NCI-H2081 (cell line): ENCODE measurements at regions not wholly inside any gene's neighbourhood (a gene's known extent, or its start where the extent isn't known, plus 50 kb on each side); places are given as distances from the start of the nearest gene placed in this dataset.
"Not testable (repeated sequence)": the region's sequence is repeated elsewhere in the genome, so short reads cannot be mapped to it uniquely, and the experiment has no call there.

Source experiments
- DNase-seq, 2 experiments: peaks; one replicate each; lab custom pipeline; 2025; lab: John Stamatoyannopoulos, UW

GRCh38 chr3:178203165-178203564 lies 333.1 kb upstream of the KCNMB2 start:
- DNase-seq, result no peak

DNA sequence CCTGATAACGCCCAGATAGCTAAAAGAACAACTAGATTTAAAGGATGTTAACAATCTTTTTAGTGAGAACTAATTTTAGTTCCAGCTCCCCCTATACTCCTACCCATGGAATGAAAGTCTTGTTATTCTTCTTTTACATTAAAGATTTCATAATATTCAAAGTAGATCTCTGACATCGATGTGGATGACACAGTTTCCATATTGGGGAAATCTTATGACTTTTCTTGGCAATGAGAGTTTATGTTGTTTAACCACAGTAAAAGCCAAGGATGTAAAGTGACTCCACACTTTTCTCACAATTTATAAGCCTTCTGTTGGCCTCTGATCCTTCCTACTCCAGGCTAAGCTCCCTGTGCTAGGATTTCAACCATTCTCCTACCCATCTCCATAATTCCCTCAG lies 332.6 kb upstream of the KCNMB2 start:
- no peak for DNase-seq

DNA sequence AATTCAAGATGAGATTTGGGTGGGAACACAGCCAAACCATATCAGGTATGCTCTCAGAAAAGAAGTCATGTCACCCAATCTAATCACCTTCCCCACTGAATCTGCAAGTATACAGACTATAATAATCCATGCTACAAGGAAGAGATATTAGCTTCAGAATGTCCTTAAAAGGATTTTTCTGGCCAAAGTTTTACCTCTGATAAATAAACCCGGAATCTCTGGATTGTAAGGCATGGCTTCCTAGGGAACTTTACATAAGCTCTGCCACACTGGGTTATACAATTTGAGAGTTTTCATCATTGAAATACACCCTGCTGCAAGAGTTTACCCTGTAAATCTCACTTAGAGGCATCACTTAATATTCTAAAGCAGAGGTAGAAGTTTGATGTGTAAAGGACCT lies 330.5 kb upstream of the KCNMB2 start:
- DNase-seq, result no peak

DNA sequence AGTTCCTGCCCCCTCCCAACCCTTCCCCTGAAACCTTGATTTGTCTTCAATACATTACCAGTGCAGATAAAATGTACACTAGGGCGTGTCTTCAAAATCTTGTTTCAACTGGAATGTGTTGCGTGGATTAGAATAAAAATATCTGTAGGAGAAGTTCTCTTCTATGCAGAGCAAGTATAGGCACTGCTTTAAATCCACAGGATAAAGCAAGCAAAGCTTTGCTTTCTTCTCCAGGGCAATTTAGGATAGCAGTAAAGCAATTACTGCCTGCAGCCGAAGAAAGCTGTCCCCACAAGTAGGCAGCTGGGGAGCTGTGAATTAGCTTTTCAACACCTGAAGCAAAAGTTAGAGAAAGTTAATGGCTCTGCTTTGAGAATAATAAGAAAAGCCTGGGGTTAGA lies 329.7 kb upstream of the KCNMB2 start:
- DNase-seq, result no peak

DNA sequence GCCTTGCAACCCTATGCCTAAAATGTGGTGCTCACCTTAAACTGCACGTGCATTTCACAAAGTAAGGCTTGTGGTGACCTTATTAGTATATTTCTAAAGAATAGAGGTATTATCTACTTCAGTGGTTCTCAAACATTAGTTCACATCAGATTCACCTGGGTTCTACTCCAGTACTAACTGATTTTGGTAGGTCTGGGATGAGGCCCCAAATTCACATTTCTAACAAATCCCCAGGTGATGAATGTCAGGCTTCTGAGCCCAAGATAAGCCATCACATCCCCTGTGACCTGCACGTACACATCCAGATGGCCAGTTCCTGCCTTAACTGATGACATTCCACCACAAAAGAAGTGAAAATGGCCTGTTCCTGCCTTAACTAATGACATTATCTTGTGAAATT lies 329.1 kb upstream of the KCNMB2 start:
- DNase-seq, result not testable (repeated sequence)

GRCh38 chr3:178207627-178208026 lies 328.6 kb upstream of the KCNMB2 start:
- DNase-seq, result not testable (repeated sequence)

GRCh38 chr3:178209116-178209515 lies 327.1 kb upstream of the KCNMB2 start:
- DNase-seq, result not testable (repeated sequence)

DNA sequence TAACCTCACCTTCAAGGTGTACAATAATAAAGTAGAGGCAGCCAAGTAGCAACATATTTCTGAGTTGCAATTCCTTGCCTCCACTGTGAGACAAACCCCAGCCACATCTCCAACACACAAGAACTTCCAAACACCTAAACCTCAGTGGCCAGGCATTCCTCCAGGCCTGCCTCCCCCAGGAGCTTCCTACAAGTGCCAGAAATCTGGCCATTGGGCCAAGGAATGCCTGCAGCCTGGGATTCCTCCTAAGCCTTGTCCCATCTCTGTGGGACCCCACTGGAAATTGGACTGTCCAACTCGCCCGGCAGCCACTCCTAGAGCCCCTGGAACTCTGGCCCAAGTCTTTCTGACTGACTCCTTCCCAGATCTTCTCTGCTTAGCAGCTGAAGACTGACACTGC lies 326.6 kb upstream of the KCNMB2 start:
- not testable (repeated sequence) for DNase-seq

GRCh38 chr3:178211086-178211485 lies 325.1 kb upstream of the KCNMB2 start:
- not testable (repeated sequence) for DNase-seq

DNA sequence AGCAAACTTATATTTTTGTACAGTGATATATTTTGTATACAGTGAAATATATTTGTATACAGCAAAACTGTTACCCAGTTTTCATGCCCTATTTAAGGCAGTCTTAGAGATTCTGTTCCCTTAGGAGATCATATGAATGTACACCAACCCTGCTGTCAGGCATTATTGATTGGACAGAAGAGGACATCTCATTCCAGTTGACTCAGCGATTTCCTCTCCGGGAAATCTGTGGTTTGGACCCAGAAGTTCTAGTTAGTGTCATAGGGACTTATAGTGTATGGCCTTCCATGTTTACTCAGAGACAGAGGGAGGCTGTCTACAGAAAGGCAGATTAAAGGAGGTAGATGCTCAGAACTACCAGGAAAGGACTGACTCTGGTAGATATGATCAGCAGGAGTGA lies 318.8 kb upstream of the KCNMB2 start:
- no peak for DNase-seq

DNA sequence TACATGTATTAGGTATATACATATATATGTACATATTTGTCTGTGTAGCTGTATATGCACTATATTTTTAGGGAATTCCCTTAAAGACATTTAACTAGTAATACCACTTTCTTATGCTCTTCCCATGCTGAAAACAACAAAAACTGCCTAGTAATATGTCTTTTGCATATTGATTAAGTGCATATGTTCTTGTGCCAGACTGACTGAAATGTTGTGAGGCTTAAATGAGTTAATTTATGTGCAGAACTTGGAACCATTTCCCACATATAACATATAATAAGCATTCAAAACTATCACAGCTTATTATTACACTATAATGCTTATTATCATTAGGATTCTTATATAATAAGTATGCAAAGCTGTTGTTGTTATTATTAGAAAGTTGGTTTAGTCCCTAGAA lies 318.0 kb upstream of the KCNMB2 start:
- DNase-seq, result no peak

GRCh38 chr3:178219661-178220060 lies 316.6 kb upstream of the KCNMB2 start:
- DNase-seq, result not testable (repeated sequence)

GRCh38 chr3:178223876-178224275 lies 312.4 kb upstream of the KCNMB2 start:
- no peak for DNase-seq

DNA sequence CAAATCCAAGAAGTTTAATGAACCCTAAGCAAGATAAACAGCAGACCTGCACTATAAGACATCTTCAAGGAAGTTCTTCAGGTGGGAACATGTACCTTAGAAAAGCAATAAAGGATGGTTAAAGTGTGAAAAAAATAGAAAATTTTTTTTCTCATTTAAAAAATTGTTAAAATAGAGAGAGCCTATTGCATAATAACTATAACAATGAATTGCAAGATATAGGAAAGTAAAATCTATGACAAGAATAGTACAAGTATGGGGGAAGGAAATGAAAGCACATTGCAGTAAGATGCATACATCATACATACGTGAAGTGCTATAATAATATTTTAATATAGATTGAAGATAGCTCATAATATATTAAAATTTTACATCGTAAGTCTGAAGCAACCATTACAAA lies 310.1 kb upstream of the KCNMB2 start:
- no peak for DNase-seq

- DNase-seq, result no peak
Observed at GRCh38 chr3:178231645-178232044, 304.6 kb upstream of the KCNMB2 start.

DNA sequence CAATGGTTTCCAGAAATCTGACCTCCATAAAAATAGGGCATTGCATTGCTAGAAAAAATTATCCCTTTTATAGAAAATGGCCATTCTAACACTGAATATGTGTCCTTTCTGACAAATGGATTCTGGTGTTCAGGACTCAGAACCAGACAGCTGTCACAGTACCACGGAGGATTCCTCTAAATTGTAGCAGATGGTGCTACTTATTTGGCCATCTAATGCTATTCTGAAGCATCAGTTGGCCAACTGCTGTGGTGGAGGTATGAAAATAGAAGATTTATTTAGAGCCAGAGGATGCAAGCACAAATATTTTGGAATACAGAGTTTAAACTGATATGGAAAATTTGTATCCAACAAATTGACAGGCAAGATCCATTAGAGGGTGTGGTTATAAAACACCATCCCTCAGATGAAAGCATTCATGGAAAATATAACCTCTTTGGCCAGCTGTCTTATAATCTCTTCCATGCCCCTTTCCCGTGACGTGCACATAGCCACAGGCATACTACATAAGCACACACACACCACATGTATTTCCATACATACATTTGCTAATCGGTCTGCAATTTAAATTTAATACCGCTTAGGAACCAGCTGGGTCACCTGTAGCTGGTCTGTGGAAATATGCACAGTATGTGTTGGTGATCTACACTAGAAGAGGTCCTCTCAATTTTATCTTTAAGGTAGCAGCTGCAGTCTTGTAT lies 302.7 kb upstream of the KCNMB2 start:
- DNase-seq, result no peak

GRCh38 chr3:178236555-178237277 lies 299.5 kb upstream of the KCNMB2 start:
- no peak for DNase-seq

DNA sequence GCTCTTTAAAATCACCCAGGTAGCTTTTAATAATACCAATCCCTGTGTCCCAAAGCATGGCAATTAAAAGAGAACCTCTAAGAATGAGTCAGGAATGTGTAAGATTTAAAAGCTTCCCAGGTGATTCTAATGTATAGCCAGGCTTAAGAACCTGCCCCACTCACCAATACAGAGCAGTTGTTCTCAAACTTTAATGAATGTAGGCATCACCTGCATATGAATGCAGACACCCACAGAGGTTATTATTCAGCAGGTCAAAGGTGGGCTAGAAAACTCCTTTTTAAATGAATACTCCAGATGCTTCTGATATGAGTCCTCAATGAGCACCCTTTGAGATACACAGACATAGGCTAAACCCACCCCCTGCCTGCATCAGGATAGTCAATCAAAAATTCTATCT lies 298.1 kb upstream of the KCNMB2 start:
- no peak for DNase-seq

DNA sequence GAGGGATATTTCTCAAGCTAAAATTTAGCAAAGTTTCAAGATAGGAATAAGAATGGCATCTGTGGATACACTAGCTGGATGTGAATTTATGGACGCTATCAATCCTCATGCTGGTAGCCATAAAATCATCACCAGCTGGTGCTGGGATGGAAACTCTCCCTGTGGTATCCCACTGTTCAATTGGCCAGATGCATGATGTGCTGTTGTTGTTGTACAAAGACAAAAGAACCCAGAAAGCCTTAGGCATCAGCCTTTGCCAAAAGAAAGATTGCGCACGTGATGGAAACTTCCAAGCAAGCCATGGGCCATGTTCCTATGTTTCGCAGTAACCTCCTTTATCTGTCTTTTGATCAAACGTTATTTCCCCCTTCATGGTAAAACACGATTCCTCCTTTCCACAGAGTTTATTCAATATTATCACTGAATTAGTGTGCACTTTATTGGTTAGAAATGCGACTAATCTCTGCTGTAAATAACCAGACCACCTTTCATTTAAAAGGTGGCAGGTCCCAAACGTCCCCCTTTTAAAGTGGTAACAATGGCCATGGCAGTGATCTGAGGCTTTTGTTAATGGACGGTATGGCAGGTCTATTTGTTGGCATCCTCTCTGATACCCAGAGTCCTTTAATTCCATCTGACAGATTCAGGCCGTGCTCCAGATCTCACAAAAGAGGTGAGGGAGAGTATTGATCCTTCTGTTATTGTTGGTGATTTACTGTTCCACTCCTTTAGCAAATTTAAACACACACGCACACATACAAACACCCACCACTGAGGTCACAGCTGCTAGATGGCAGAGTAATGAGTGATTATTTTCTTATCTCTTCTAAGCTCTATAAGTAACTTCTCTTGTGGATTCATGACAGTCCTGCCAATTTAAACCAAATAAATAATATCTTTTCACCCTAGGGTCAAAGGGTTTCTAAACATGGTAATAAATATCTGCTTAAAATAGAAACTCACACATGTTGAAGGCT lies 291.2 kb upstream of the KCNMB2 start:
- peak; percentile 82 to 88 for DNase-seq

DNA sequence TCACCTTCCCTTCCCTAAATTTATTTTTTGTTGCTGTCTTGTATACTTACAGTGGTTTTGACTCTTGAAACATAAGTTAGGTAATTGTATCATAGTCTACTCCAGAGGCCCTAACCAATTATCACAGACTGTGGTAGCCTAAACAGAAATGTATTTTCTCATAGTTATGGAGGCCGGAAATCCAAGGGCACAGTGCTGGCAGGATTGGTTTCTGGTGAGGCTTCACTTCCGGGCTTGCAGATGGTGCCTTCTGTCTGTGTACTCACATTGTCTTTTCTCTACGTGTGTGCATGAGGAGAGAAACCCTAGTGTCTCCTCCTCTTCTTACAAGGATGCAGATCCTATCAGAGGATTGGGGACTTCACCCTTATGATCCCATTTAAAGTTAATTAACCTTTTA lies 290.2 kb upstream of the KCNMB2 start:
- DNase-seq, result no peak

GRCh38 chr3:178255315-178255714 lies 280.9 kb upstream of the KCNMB2 start:
- DNase-seq, result no peak

GRCh38 chr3:178257491-178257890 lies 278.7 kb upstream of the KCNMB2 start:
- DNase-seq, result no peak

DNA sequence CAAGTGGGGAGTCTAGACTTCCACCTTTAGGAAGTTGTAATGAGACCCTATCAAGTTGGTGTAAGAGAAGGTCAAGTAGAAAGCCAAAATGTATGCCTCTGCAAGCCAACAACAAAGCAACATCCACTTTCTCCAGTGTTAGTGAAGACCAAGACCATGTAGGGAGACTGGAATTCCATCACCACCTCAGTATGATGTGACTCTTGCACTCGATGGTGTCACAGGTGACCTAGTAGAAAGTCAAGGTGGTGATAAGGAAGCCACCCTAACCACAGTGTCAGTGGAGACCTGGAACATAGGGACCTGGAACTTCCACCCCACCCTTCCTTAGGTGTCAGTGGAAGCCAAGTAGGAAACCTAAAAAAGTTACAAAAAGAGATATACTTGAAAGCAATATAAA lies 278.1 kb upstream of the KCNMB2 start:
- no peak for DNase-seq
